ENCODE measurements at regions not wholly inside any gene's neighbourhood (a gene's known extent, or its start where the extent isn't known, plus 50 kb on each side); places are given as distances from the start of the nearest gene placed in this dataset.

GRCh38 chr2:228474466-228474865 is 293.0 kb upstream of the SPHKAP start:
- ATAC-seq (ENCODE audit: poor library complexity) (no peak), DNase-seq (no peak)
- H3K4me1 ChIP-seq (ENCODE audit: insufficient read depth, low read length), result no peaks in the 10 kb centered on the region
- H3K36me3 Mint-ChIP-seq (ENCODE audit: low read depth), result no peaks in the 10 kb centered on the region
- no peaks in the 10 kb centered on the region for H3K9me3 ChIP-seq (ENCODE audit: control insufficient read depth in 1 of 2, insufficient read depth in 1 of 2, low read length in 2 of 2)
- no peaks in the 10 kb centered on the region for H3K36me3 ChIP-seq (ENCODE audit: insufficient read depth, low read length)
- no peaks in the 10 kb centered on the region for H3K4me1 Mint-ChIP-seq (ENCODE audit: low read depth)
- H3K27ac Mint-ChIP-seq, result no peak overlapping the region
- ChIA-PET CTCF (no interaction called here), POLR2A (no interaction called here)
- no peaks in the 10 kb centered on the region for H3K27me3 Mint-ChIP-seq
- no peak overlapping the region for H3K27ac ChIP-seq (ENCODE audit: low read depth in 1 of 2, low read length in 2 of 2)
- no peak overlapping the region for H3K4me3 ChIP-seq (ENCODE audit: low read length)
- TF ChIP-seq, protein P1, sequence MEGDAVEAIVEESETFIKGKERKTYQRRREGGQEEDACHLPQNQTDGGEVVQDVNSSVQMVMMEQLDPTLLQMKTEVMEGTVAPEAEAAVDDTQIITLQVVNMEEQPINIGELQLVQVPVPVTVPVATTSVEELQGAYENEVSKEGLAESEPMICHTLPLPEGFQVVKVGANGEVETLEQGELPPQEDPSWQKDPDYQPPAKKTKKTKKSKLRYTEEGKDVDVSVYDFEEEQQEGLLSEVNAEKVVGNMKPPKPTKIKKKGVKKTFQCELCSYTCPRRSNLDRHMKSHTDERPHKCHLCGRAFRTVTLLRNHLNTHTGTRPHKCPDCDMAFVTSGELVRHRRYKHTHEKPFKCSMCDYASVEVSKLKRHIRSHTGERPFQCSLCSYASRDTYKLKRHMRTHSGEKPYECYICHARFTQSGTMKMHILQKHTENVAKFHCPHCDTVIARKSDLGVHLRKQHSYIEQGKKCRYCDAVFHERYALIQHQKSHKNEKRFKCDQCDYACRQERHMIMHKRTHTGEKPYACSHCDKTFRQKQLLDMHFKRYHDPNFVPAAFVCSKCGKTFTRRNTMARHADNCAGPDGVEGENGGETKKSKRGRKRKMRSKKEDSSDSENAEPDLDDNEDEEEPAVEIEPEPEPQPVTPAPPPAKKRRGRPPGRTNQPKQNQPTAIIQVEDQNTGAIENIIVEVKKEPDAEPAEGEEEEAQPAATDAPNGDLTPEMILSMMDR (IDR thresholded peaks at IDR 0.05), result no peak
- H3K4me3 Mint-ChIP-seq, result no peak overlapping the region
- peaks cover 4% of the 10 kb centered on the region for H3K9me3 Mint-ChIP-seq
- intact Hi-C loops (cut with DNase I, micrococcal nuclease), result no loop called here
- H3K27me3 ChIP-seq (ENCODE audit: control insufficient read depth in 1 of 2, insufficient read depth in 2 of 2, low read length in 2 of 2), result no peaks in the 10 kb centered on the region

DNA sequence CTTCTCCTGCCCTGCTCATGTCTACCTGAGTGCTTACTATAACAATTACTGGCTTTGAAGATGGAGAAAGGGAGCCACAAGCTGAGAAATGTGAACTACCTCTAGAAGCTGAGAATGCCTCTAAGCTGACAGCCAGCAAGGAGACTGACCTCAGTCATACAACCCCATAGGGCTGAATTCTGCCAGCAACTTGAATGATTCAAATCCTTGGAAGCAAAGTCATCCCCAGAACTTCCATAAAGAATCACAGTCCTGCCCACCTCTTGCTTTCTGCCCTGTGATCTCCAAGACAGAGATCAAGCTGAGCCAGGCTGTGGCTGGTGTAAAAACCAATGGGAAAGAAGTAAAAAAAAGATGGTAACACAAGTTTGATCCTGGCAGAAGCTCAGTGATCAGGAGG is 288.2 kb upstream of the SPHKAP start:
- Mint-ChIP-seq H3K4me1 (ENCODE audit: low read depth) (no peaks in the 10 kb centered on the region), H3K27ac (no peak overlapping the region), H3K9me3 (peaks cover 9% of the 10 kb centered on the region), H3K4me3 (no peak overlapping the region), H3K36me3 (ENCODE audit: low read depth) (no peaks in the 10 kb centered on the region), H3K27me3 (no peaks in the 10 kb centered on the region)
- Histone ChIP-seq H3K27ac (ENCODE audit: low read depth in 1 of 2, low read length in 2 of 2) (no peak overlapping the region), H3K4me1 (ENCODE audit: insufficient read depth, low read length) (no peaks in the 10 kb centered on the region), H3K9me3 (ENCODE audit: control insufficient read depth in 1 of 2, insufficient read depth in 1 of 2, low read length in 2 of 2) (peaks cover 0 to 8% of the 10 kb centered on the region in 2 experiments), H3K4me3 (ENCODE audit: low read length) (no peak overlapping the region), H3K27me3 (ENCODE audit: control insufficient read depth in 1 of 2, insufficient read depth in 2 of 2, low read length in 2 of 2) (no peaks in the 10 kb centered on the region), H3K36me3 (ENCODE audit: insufficient read depth, low read length) (no peaks in the 10 kb centered on the region)
- TF ChIP-seq, protein P1 (IDR thresholded peaks at IDR 0.05), result no peak
- ATAC-seq (ENCODE audit: poor library complexity) (no peak), DNase-seq (no peak)
- ChIA-PET CTCF (no interaction called here), POLR2A (no interaction called here)
- intact Hi-C loops (cut with DNase I, micrococcal nuclease), result no loop called here

- Histone ChIP-seq H3K36me3 (ENCODE audit: insufficient read depth, low read length) (no peaks in the 10 kb centered on the region), H3K4me1 (ENCODE audit: insufficient read depth, low read length) (no peaks in the 10 kb centered on the region), H3K9me3 (ENCODE audit: control insufficient read depth in 1 of 2, insufficient read depth in 1 of 2, low read length in 2 of 2) (peaks cover 0 to 8% of the 10 kb centered on the region in 2 experiments), H3K4me3 (ENCODE audit: low read length) (no peak overlapping the region), H3K27me3 (ENCODE audit: control insufficient read depth in 1 of 2, insufficient read depth in 2 of 2, low read length in 2 of 2) (no peaks in the 10 kb centered on the region), H3K27ac (ENCODE audit: low read depth in 1 of 2, low read length in 2 of 2) (no peak overlapping the region)
- ATAC-seq (ENCODE audit: poor library complexity) (no peak), DNase-seq (no peak)
- CTCF ChIA-PET, result no interaction called here
- peaks cover 17% of the 10 kb centered on the region for H3K9me3 Mint-ChIP-seq
- H3K36me3 Mint-ChIP-seq (ENCODE audit: low read depth), result no peaks in the 10 kb centered on the region
- intact Hi-C loops (cut with DNase I, micrococcal nuclease), result no loop called here
- H3K4me3 Mint-ChIP-seq, result no peak overlapping the region
- TF ChIP-seq, protein P1 (IDR thresholded peaks at IDR 0.05), result no peak
- no peak overlapping the region for H3K27ac Mint-ChIP-seq
- POLR2A ChIA-PET, result no interaction called here
- H3K27me3 Mint-ChIP-seq, result no peaks in the 10 kb centered on the region
- no peaks in the 10 kb centered on the region for H3K4me1 Mint-ChIP-seq (ENCODE audit: low read depth)
These were observed 285.4 kb upstream of the SPHKAP start for GRCh38 chr2:228466851-228467250.

Measured in CD4-positive, alpha-beta T cell (primary cell).